ENCODE measurements at regions not wholly inside any gene's neighbourhood (a gene's known extent, or its start where the extent isn't known, plus 50 kb on each side); places are given as distances from the start of the nearest gene placed in this dataset.

- no peak for TF ChIP-seq CTCF (IDR thresholded peaks at IDR 0.05; ENCODE audit: control extremely low read depth, extremely low read depth, low read depth, missing control alignments)
- POLR2A ChIA-PET: no interaction called here
- DNase-seq (ENCODE audit: extremely low spot score): no peak
- CTCF ChIA-PET: no interaction called here
Measured at GRCh38 chr11:80637571-80637970, 1196.7 kb upstream of the TENM4 start.

GRCh38 chr11:80636999-80637398 lies 1196.2 kb upstream of the TENM4 start:
- TF ChIP-seq CTCF (IDR thresholded peaks at IDR 0.05; ENCODE audit: control extremely low read depth, extremely low read depth, low read depth, missing control alignments): no peak
- no peak for DNase-seq (ENCODE audit: extremely low spot score)
- CTCF ChIA-PET: no interaction called here
- POLR2A ChIA-PET: no interaction called here

GRCh38 chr11:80635178-80635577 lies 1194.3 kb upstream of the TENM4 start:
- POLR2A ChIA-PET: no interaction called here
- no peak for TF ChIP-seq CTCF (IDR thresholded peaks at IDR 0.05; ENCODE audit: control extremely low read depth, extremely low read depth, low read depth, missing control alignments)
- DNase-seq (ENCODE audit: extremely low spot score): no peak
- CTCF ChIA-PET: no interaction called here

- ChIA-PET POLR2A (no interaction called here), CTCF (no interaction called here)
- DNase-seq (ENCODE audit: extremely low spot score): no peak
- no peak for TF ChIP-seq CTCF (IDR thresholded peaks at IDR 0.05; ENCODE audit: control extremely low read depth, extremely low read depth, low read depth, missing control alignments)
Measured at GRCh38 chr11:80632691-80633090, 1191.9 kb upstream of the TENM4 start.

- no peak for DNase-seq (ENCODE audit: extremely low spot score)
- POLR2A ChIA-PET: no interaction called here
- CTCF ChIA-PET: no interaction called here
- TF ChIP-seq CTCF (IDR thresholded peaks at IDR 0.05; ENCODE audit: control extremely low read depth, extremely low read depth, low read depth, missing control alignments): no peak
Measured at GRCh38 chr11:80632156-80632555, 1191.3 kb upstream of the TENM4 start.

GRCh38 chr11:80629466-80629865 lies 1188.6 kb upstream of the TENM4 start:
- TF ChIP-seq CTCF (IDR thresholded peaks at IDR 0.05; ENCODE audit: control extremely low read depth, extremely low read depth, low read depth, missing control alignments): no peak
- ChIA-PET CTCF (no interaction called here), POLR2A (no interaction called here)
- no peak for DNase-seq (ENCODE audit: extremely low spot score)

- no peak for TF ChIP-seq CTCF (IDR thresholded peaks at IDR 0.05; ENCODE audit: control extremely low read depth, extremely low read depth, low read depth, missing control alignments)
- ChIA-PET POLR2A (no interaction called here), CTCF (interaction anchor here (0.6 kb wide), 1 partner anchor 19 kb away, joined by 3 read pairs; no protein-coding TSS in a partner anchor)
- DNase-seq (ENCODE audit: extremely low spot score): no peak
Measured at GRCh38 chr11:80627364-80627763, 1186.5 kb upstream of the TENM4 start.
